ENCODE measurements at regions not wholly inside any gene's neighbourhood (a gene's known extent, or its start where the extent isn't known, plus 50 kb on each side); places are given as distances from the start of the nearest gene placed in this dataset.

DNA sequence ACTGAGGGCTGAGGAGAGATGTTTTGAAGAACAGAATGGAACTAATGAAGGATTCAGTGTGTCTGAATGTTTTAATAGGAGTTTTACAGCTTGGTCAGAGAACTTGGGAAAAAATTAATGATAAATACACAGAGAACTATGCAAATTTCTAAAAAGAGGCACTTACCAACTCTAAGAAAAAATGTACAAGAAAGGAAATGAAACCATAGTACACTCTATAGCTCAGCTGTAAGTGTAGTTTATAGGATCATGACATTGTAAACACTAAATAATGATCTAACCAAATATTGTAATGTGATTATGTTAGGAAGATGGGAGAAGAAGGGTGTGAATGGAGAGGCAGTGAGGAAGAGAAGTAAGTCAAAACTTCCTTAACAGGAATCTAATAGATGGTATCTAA is 205.2 kb downstream of the SEC61B start:
- H3K27me3 ChIP-seq = no peaks in the 10 kb centered on the region
- no peaks in the 10 kb centered on the region for H3K36me3 ChIP-seq
- DNase-seq = no peak
- H3K4me3 ChIP-seq (ENCODE audit: low read depth, low read length) = no peak overlapping the region
- TF ChIP-seq, protein P1, sequence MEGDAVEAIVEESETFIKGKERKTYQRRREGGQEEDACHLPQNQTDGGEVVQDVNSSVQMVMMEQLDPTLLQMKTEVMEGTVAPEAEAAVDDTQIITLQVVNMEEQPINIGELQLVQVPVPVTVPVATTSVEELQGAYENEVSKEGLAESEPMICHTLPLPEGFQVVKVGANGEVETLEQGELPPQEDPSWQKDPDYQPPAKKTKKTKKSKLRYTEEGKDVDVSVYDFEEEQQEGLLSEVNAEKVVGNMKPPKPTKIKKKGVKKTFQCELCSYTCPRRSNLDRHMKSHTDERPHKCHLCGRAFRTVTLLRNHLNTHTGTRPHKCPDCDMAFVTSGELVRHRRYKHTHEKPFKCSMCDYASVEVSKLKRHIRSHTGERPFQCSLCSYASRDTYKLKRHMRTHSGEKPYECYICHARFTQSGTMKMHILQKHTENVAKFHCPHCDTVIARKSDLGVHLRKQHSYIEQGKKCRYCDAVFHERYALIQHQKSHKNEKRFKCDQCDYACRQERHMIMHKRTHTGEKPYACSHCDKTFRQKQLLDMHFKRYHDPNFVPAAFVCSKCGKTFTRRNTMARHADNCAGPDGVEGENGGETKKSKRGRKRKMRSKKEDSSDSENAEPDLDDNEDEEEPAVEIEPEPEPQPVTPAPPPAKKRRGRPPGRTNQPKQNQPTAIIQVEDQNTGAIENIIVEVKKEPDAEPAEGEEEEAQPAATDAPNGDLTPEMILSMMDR (IDR thresholded peaks at IDR 0.05; ENCODE audit: low read depth, low read length) = no peak
- no peaks in the 10 kb centered on the region for H3K9me3 ChIP-seq
- H3K4me1 ChIP-seq = peaks cover 24% of the 10 kb centered on the region

DNA sequence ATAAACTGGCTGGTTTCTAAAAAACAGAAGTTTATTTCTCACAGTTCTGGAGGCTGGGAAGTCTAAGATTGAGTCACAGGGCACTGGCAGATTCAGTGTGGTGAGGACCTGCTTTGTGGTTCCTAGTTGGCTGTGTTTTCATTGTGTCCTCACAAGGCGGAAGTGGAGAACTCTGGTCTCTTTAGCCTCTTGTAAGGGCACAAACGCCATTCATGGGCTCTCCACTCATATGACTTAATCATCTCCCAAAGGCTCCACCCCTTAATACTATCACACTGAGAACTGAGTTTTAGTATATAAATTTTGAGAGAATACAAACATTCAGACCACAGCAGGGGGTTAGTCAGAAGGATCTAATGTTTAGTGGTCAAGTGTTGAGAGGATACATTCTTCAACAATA is 208.2 kb downstream of the SEC61B start:
- Histone ChIP-seq H3K9me3 (no peaks in the 10 kb centered on the region), H3K4me1 (peaks cover 45% of the 10 kb centered on the region), H3K27me3 (no peaks in the 10 kb centered on the region), H3K36me3 (no peaks in the 10 kb centered on the region), H3K4me3 (ENCODE audit: low read depth, low read length) (no peak overlapping the region)
- TF ChIP-seq, protein P1 (IDR thresholded peaks at IDR 0.05; ENCODE audit: low read depth, low read length) = no peak
- DNase-seq = no peak

DNA sequence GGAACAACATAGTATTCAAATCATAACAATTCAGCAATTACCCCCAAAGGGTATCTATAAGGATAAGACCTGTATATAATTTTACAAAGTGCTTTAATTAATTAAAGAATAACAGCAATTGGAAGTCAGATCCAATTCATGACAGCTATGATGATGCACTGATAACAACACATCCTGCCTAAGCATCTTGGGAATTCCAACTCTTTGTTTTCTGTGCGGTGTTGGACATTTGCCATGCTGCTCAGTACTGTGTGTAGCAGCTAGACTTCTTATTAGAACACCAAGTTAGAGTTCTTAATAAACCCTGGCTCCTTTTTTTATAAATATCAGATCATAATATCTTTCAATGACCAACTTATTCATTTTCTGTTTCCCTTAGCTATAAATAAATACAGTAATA is 209.0 kb downstream of the SEC61B start:
- H3K27me3 ChIP-seq = no peaks in the 10 kb centered on the region
- H3K4me3 ChIP-seq (ENCODE audit: low read depth, low read length) = no peak overlapping the region
- no peak for DNase-seq
- TF ChIP-seq, protein P1 (IDR thresholded peaks at IDR 0.05; ENCODE audit: low read depth, low read length) = no peak
- no peaks in the 10 kb centered on the region for H3K9me3 ChIP-seq
- H3K36me3 ChIP-seq = no peaks in the 10 kb centered on the region
- H3K4me1 ChIP-seq = peaks cover 43% of the 10 kb centered on the region

DNA sequence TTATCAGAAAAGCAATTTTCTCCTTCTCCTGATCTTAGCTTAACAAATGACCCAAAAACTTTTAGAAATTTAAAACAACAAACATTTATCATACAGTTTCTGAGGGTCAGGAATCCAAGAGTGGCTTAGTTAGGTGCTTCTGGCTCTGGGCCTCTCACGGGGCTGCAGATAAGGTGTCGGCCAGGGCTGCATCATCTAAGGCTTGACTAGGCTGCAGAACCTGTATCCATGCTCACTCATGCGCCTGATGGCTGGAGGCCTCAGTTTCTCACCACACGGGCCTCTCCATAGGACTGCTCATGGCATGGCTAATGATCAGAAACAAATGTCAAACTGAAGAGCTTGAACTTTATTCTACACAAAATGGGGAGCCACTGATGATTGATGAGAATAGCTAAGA is 210.0 kb downstream of the SEC61B start:
- peaks cover 38% of the 10 kb centered on the region for H3K4me1 ChIP-seq
- H3K4me3 ChIP-seq (ENCODE audit: low read depth, low read length) = no peak overlapping the region
- no peaks in the 10 kb centered on the region for H3K9me3 ChIP-seq
- no peaks in the 10 kb centered on the region for H3K36me3 ChIP-seq
- TF ChIP-seq, protein P1 (IDR thresholded peaks at IDR 0.05; ENCODE audit: low read depth, low read length) = no peak
- no peak for DNase-seq
- no peaks in the 10 kb centered on the region for H3K27me3 ChIP-seq

DNA sequence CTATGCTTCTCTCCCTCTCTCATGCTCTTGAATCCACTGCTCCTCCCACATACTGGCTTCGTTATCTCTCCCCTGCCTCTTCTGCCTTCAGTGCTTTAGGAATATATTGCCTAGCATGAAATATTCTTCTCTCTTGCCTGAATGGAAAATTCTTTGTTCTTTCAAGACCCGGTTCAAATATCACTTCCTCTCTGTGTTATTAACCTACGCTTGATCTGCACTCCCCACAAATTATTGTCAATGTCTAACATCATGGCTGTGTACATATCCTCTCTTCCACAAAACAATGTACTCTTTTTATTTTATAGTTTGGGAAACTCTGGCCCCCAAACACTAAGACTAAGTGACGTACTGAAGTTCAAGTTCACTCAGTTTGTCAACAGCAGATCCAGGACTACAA is 211.0 kb downstream of the SEC61B start:
- H3K9me3 ChIP-seq = no peaks in the 10 kb centered on the region
- DNase-seq = no peak
- H3K27me3 ChIP-seq = no peaks in the 10 kb centered on the region
- H3K36me3 ChIP-seq = no peaks in the 10 kb centered on the region
- H3K4me1 ChIP-seq = peaks cover 38% of the 10 kb centered on the region
- H3K4me3 ChIP-seq (ENCODE audit: low read depth, low read length) = no peak overlapping the region
- TF ChIP-seq, protein P1 (IDR thresholded peaks at IDR 0.05; ENCODE audit: low read depth, low read length) = no peak

DNA sequence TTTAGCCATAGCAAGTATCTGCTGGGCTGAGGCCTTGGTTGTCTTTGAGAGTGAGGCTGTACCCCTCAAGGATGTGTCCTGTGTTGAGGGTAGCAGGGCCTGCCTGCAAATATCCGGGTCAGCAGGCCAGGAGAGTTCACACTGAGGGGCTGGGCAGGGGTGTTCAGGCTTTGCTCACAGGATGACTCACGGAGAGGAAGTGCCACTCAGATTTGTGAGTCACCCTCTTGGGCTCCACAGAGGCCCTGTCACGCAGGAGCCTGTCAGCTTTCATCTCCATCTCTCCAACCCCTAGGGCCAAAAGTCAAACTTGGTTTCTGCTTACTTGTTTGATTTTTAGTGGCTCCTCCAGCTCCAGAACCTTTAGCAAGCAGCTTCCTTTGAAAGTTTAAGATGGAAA is 211.5 kb downstream of the SEC61B start:
- Histone ChIP-seq H3K4me3 (ENCODE audit: low read depth, low read length) (no peak overlapping the region), H3K4me1 (peaks cover 38% of the 10 kb centered on the region), H3K9me3 (no peaks in the 10 kb centered on the region), H3K36me3 (no peaks in the 10 kb centered on the region), H3K27me3 (no peaks in the 10 kb centered on the region)
- peak; percentile 71 for DNase-seq
- TF ChIP-seq, protein P1 (IDR thresholded peaks at IDR 0.05; ENCODE audit: low read depth, low read length) = no peak

Measured in BE2C (cell line).